Heart right ventricle (tissue), 16 donors: ENCODE measurements at regions not wholly inside any gene's neighbourhood (a gene's known extent, or its start where the extent isn't known, plus 50 kb on each side); places are given as distances from the start of the nearest gene placed in this dataset.

ENCODE experiments used
- ATAC-seq, 8 donors: fragments of 200-7000 bp; cut with Tn5 transposase; one replicate each; pipeline ENCODE4 v1.9.1; 2020; ENCODE audit warnings: mild to moderate bottlenecking in 8 of 8, moderate library complexity in 8 of 8, moderate number of reproducible peaks in 1 of 8
- DNase-seq, 2 donors: peaks; one replicate each; pipeline ENCODE4 v3.0.0-alpha.2; 2020
- H3K27ac ChIP-seq, 10 donors: fragments of 200-600 bp; sonication (generic) in 2 of 10; one replicate each; pipeline versions ENCODE4 v1.5.0 to v1.8.0; 2020 to 2022; ENCODE audit warnings: mild to moderate bottlenecking in 3 of 10
- H3K27me3 ChIP-seq, 7 donors: fragments of 200-600 bp; one replicate each; pipeline ENCODE4 v1.8.0; 2021 to 2022; ENCODE audit warnings: mild to moderate bottlenecking in 2 of 7
- H3K36me3 ChIP-seq, 9 donors: fragments of 200-600 bp; sonication (generic) in 1 of 9; one replicate each; pipeline versions ENCODE4 v1.5.0 to v1.8.0; 2020 to 2022; ENCODE audit warnings: mild to moderate bottlenecking in 2 of 9
- H3K4me1 ChIP-seq, 9 donors: fragments of 200-600 bp; sonication (generic) in 1 of 9; one replicate each; pipeline versions ENCODE4 v1.5.0 to v1.8.0; 2020 to 2022; ENCODE audit warnings: mild to moderate bottlenecking in 4 of 9
- H3K4me3 ChIP-seq, 10 donors: fragments of 200-600 bp; sonication (generic) in 2 of 10; one replicate each; pipeline versions ENCODE4 v1.5.0 to v1.8.0; 2020 to 2022; ENCODE audit warnings: mild to moderate bottlenecking in 7 of 10, moderate library complexity in 2 of 10
- H3K9me3 ChIP-seq, 11 donors: fragments of 200-600 bp in 10 of 11; sonication (generic) in 2 of 11; one replicate each; pipeline versions ENCODE4 v1.5.0 to v1.8.0; 2013 to 2022; ENCODE audit warnings: mild to moderate bottlenecking in 2 of 11, control low read depth in 1 of 11, moderate library complexity in 1 of 11
- WGBS, 2 donors: extraction: QIAGEN DNeasy Blood & Tissue Kit; methylation state at CpG; one replicate each; pipeline ENCODE4 v1.1.7; 2013; ENCODE audit warnings: inconsistent platforms in 1 of 2; 5-methylcytosine and 5-hydroxymethylcytosine counted together
- intact Hi-C, 10 donors: fragments of 100-400 bp; cut with DNase I; formaldehyde crosslinking; loops; one replicate each; pipeline versions ENCODE4 v1.11.1 to v1.14.2; 2022
- TF ChIP-seq, protein P1 (sequence below), 9 donors: fragments of 200-600 bp; sonication (generic) in 2 of 9; IDR thresholded peaks; one replicate each; pipeline versions ENCODE4 v1.5.0 to v1.8.0; 2021 to 2022; ENCODE audit warnings: antibody characterized with exemption in 9 of 9, mild to moderate bottlenecking in 5 of 9, moderate library complexity in 1 of 9
- donor health status: Arrhythmogenic right ventricular cardiomyopathy.
- donor health status: ischemic (EF 13 %, LVEDD 7.1; RV severe dilation, severe dysfunction).
- donor health status: healthy with polysubstance abuse.
- donor health status: DM: no; HTN: yes; CAD: no.
- donor health status: DM: no; HTN: no; CAD: no.
- donor health status: ischemic (EF 25% LVEDD 6.9; RV normal size, moderate dysfunction).
- donor health status: ischemic (EF 25% LVEDD 5.7; RV mildly dilated, moderate dysfunction).
- donor health status: healthy.
- donor health status: DM: yes; HTN: yes; CAD: no.
- donor health status: Ischemic cardiomyopathy.
- donor health status: ischemic (EF 35%, LVEDD 5.7; RV mildly dilated, moderate dysfunction).
- donor health status: nonischemic (EF 11% LVEDD 7.7; RV severe dilation, severe dysfunction).
- donor health status: DM: yes; HTN: yes; CAD: no.
- donor health status: PGD.
- donor health status: ischemic (EF 29% LVEDD 5.4; RV normal size, mild dysfunction).
- donor health status: nonischemic (EF 23%, LVEDD 6.1; RV moderate dilation, normal function).

DNA sequence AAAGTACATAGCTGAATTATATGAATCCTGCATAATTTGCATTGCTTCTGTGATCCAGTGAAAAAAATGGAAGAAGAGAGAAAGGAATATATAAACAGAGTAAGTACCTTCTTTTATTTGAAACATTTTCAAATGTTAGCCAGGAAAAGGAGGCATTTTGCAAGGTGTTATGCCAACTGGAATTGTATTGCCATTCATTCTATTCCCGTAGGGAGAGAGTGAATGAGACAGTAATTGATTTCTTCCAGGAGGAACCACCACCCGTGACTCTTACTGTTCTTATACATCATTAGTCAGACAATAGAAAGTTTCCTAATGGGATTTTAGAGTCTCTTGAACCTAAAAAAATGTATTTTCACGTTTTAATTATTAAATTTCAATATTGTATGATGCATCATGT lies 324.1 kb upstream of the ALCAM start:
- ATAC-seq, result no peak
- intact Hi-C loops, result no loop called here

DNA sequence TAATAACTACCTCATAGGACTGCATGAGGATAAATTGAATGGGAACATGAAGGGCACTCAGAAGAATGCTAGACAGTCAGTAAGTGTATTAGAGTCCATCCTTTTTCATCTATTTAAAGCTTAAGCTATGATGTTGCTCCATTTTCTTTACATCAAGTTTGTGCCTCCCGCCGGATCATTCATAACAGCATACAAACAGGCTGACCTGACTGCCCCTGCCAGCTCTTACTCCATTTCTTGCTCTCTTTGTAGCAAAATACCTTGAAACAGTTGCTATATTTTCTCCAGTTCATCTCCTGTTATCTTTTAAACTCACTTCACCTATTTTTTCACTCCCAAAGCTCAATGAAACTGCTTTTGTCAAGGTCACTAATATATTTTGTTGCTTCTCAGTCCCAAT lies 315.6 kb upstream of the ALCAM start:
- Histone ChIP-seq H3K36me3 (no peaks in the 10 kb centered on the region), H3K9me3 (no peaks in the 10 kb centered on the region), H3K27me3 (no peaks in the 10 kb centered on the region), H3K4me1 (no peaks in the 10 kb centered on the region), H3K4me3 (no peak overlapping the region), H3K27ac (no peak overlapping the region)
- intact Hi-C loops, result no loop called here
- WGBS, 2 donors, result 90 to 99% methylated on average over 2 of the region's 2 CpGs
- DNase-seq (no peak), ATAC-seq (no peak)
- TF ChIP-seq, protein P1, sequence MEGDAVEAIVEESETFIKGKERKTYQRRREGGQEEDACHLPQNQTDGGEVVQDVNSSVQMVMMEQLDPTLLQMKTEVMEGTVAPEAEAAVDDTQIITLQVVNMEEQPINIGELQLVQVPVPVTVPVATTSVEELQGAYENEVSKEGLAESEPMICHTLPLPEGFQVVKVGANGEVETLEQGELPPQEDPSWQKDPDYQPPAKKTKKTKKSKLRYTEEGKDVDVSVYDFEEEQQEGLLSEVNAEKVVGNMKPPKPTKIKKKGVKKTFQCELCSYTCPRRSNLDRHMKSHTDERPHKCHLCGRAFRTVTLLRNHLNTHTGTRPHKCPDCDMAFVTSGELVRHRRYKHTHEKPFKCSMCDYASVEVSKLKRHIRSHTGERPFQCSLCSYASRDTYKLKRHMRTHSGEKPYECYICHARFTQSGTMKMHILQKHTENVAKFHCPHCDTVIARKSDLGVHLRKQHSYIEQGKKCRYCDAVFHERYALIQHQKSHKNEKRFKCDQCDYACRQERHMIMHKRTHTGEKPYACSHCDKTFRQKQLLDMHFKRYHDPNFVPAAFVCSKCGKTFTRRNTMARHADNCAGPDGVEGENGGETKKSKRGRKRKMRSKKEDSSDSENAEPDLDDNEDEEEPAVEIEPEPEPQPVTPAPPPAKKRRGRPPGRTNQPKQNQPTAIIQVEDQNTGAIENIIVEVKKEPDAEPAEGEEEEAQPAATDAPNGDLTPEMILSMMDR (IDR thresholded peaks at IDR 0.05), result no peak

More for the DNA sequence above, 324.1 kb upstream of the ALCAM start:
- H3K4me3 ChIP-seq, result no peak overlapping the region
- 25 to 58% methylated on average over 3 of the region's 3 CpGs for WGBS, 2 donors
- DNase-seq, result no peak
- H3K36me3 ChIP-seq, result no peaks in the 10 kb centered on the region
- TF ChIP-seq, protein P1 (IDR thresholded peaks at IDR 0.05), result no peak
- H3K9me3 ChIP-seq, result no peaks in the 10 kb centered on the region
- no peaks in the 10 kb centered on the region for H3K4me1 ChIP-seq
- H3K27me3 ChIP-seq, result no peaks in the 10 kb centered on the region
- no peak overlapping the region for H3K27ac ChIP-seq

DNA sequence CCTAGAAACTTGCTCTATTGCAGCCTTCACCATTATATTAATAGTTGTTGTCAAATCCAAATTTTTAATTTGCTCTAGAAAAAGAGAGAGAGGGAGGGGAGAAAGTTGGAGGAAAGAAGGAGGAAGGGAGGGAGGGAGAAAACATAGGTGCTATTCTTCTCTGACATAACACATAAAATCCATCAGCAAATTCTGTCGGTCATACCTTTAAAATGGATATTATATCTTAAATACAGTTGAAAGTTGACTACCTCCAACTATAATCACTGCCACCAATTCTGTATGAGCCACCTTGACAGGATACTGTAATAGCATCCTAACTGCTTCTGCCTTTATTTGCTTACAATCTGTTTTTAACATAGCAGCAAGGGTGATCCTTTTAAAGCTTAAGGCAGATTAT lies 314.7 kb upstream of the ALCAM start:
- DNase-seq (no peak), ATAC-seq (no peak)
- WGBS, 2 donors, result 88 to 100% methylated on average over 1 of the region's 1 CpG
- H3K4me1 ChIP-seq, result no peaks in the 10 kb centered on the region
- no peak overlapping the region for H3K4me3 ChIP-seq
- TF ChIP-seq, protein P1 (IDR thresholded peaks at IDR 0.05), result no peak
- intact Hi-C loops, result no loop called here
- no peaks in the 10 kb centered on the region for H3K36me3 ChIP-seq
- H3K9me3 ChIP-seq, result no peaks in the 10 kb centered on the region
- H3K27ac ChIP-seq, result no peak overlapping the region
- H3K27me3 ChIP-seq, result no peaks in the 10 kb centered on the region

DNA sequence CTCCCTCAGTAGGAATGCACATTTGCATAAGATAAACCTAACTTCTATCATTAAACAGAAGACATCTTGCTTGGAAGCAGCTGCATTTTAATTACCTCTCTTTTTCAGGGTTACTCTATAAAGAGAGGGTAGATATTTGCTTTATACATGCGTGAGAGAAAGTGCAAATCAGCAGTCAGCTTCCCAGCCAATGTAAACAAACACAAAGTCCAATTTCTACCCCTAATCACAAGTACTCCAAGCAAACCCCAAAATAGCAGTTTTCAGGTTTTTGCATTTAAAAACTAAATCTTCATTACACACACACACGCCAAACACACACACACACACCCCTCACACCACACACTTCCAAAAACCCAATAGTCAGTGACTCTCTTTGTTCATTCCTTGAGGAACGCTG lies 303.9 kb upstream of the ALCAM start:
- Histone ChIP-seq H3K4me3 (no peak overlapping the region), H3K36me3 (no peaks in the 10 kb centered on the region), H3K9me3 (peaks cover 0 to 5% (median 0%) of the 10 kb centered on the region in 11 donors), H3K4me1 (no peaks in the 10 kb centered on the region), H3K27ac (no peak overlapping the region), H3K27me3 (no peaks in the 10 kb centered on the region)
- intact Hi-C loops, result no loop called here
- ATAC-seq (no peak), DNase-seq (no peak)
- 40 to 65% methylated on average over 3 of the region's 3 CpGs for WGBS, 2 donors
- TF ChIP-seq, protein P1 (IDR thresholded peaks at IDR 0.05), result no peak
